SIG-M5 treated with dmso at 0.1 percent for 504 hours (cell line): ENCODE measurements at regions not wholly inside any gene's neighbourhood (a gene's known extent, or its start where the extent isn't known, plus 50 kb on each side); places are given as distances from the start of the nearest gene placed in this dataset.
"Not testable (repeated sequence)": the region's sequence is repeated elsewhere in the genome, so short reads cannot be mapped to it uniquely, and the experiment has no call there.

Source experiments
- DNase-seq: peaks from one replicate; lab custom pipeline; 2025; ENCODE audit not compliant: unreplicated experiment; lab: John Stamatoyannopoulos, UW

DNA sequence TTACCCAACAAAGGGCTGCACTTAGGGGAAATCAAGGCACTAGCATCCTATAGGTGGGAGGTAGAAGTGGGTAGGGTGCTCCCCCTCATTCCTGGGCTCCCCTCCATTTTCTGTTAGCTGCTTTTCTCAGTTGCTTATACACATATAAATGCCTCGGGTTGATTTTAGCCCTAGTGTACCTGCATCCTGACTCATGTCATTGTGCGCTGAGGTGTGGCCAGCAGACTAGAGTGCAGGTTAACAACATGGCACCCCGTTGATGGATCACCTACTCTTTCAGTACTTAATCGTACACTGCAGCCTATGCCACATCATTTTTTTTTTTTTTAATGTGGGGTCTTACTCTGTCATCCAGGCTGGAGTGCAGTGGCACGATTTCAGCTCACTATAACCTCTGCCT is 144.0 kb upstream of the ITGB1 start:
- DNase-seq: no peak

DNA sequence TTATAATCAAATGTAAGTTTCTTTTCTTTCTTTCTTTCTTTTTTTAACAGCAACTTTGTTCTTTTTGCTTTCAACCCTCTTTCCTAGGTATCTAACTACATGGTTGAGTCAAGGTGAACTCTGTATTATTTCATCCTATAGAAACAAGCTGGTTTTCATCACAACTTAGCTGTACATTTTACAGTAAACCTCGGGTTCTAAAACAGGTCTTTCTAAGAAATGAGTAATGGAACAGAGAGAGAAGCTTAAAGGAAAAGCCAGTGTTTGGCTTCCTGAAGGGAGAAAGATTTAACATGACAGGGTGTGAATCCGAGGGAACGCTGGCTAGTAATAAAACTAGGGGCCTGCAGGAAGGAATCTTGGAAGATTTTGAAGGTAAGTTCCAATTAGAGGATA is 143.4 kb upstream of the ITGB1 start:
- DNase-seq: no peak

DNA sequence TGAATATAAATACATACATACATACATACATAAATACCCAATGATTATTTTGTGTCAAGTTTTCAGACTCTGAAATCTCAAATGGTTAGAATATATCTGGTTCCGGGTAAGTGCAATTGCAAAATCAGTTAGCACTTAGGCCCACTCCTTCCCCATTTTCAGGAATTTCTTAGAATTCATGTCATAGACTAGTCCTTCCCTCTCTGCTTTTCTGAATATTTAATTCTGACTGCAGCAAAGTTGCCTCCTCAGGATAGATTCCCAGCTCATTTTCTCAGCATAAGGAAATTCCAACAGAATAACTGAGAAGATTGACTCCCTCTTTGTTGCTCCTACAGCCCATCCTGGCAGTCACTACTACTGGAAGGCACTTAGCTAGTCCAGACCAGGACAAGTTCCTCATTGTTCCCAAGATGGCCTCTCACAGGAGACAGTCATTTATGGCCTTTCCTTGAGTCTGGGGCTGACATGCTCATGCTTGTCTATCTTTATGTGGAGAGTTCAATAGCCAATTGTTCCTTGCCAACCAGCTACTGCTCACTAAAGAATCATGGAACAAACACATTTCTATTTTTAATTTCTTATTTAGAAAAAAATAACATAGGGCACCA is 142.9 kb upstream of the ITGB1 start:
- no peak for DNase-seq

GRCh38 chr10:33099748-33100147 is 141.7 kb upstream of the ITGB1 start:
- DNase-seq: no peak

DNA sequence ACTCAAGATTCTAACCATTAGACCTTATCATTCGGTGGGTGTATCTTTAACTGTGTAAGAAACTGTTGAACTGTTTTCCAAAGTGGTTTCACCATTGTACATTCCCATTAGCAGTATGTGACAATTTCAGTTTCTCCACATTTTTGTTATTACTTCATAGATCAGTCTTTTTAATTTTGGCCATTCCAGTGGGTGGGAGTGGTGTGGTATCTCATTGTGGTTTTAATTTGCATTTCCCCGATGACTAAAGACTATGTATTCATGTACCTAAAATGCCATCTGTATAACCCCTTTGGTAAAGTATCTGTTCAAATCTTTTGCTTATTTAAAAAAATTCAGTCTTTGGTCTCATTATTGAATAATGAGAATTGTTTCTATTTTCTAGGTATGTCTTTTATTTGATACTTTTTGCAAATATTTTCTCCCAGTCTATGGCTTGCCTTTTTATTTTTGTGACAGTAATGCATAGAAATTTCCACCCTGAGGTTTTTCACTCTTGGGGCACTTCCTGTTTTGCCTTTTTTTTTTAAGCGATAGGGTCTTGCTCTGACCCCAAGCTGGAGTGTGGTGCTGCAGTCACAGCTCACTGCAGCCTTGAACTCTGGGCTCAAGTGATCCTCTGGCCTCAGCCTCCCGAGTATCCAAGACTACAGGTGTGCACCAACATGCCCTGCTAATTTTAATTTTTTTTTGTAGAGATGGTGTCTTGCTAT is 141.1 kb upstream of the ITGB1 start:
- no peak for DNase-seq

- DNase-seq: peak; percentile 20
These were observed 138.1 kb upstream of the ITGB1 start for GRCh38 chr10:33095867-33096815.

DNA sequence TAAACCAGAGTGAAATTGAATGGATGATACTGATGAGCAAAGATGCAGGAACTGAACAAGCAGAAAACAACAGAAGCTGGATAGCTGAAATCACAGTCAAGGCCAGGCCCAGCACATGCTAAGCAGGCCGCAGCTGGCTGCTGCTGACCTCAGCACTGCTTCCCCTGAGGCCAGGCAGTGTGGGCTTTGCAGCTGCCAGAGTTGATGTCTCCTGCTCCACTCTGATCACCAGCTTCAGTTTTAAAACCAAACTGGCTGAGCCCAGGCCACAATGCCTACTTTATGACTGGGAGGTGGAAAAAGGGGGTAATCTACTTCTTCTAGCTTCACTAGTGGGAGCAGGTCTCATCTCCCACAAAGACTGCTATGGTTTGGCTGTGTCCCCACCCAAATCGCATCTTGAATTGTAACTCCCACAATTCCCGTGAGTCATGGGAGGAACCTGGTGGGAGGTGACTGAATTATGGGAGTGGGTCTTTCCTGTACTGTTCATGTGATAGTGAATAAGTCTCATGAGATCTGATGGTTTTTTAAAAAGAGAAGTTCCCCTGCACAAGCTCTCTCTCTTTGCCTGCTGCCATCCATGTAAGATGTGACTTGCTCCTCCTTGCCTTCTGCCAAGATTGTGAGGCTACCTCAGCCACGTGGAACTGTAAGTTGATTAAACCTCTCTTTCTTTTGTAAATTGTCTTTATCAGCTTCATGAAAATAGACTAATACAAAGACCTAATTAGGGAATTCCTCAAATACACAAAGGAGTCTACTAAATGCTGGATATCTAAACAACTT is 136.4 kb upstream of the ITGB1 start:
- no peak for DNase-seq

DNA sequence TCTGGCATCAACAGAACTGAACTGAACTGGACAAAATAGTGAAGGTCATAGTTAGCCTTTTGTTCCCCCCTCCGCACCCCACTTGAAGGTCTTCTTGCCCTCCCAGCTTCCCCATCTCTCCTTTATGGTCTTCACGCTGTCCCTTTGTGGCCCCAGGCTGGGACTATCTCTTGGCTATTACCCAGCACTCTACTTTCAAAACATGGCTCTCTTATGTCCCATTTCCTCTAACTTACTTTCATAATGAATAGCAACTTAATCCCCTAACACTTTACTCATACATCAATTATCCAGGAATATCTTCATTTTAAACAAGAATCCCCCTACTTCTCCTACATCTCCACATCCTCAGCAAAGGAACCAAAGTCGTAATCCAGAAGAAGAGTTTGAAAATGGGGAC is 135.3 kb upstream of the ITGB1 start:
- no peak for DNase-seq

DNA sequence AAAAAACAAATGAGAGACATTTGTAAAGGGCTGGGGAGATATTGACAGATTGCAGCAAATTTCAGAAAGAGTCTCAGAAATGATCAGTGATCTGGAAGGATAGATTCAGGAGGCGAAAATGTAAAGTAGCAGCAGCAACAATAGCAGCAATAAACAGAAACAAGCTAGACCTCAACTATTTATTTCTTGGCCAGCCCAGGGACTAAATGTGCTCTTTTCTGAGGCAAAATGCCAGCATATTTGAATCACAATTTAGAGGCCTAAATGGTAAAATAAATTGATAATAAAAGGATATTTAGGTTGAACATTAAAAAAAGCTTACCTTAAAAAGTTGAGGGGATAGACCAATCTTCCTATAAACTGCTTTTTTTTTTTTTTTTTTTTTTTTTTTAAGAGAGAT is 134.6 kb upstream of the ITGB1 start:
- no peak for DNase-seq

DNA sequence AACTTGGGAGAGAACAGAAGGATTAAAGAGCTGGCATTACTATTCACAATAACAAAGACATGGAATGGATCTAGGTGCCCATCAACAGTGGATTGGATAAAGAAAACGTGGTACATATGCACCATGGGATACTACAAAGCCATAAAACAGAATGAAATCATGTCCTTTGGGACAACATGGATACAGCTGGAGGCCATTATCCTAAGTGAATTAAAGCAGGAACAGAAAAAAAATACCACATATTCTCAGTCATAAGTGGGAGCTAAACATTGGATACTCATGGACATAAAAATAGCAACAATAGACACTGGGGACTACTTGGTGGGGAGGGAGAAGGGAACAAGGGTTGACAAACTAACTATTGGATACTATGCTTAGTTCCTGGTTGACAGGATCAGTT is 133.2 kb upstream of the ITGB1 start:
- DNase-seq: no peak

GRCh38 chr10:33088990-33089389 is 131.0 kb upstream of the ITGB1 start:
- no peak for DNase-seq

- DNase-seq: no peak
These were observed 129.9 kb upstream of the ITGB1 start for GRCh38 chr10:33087922-33088321.

DNA sequence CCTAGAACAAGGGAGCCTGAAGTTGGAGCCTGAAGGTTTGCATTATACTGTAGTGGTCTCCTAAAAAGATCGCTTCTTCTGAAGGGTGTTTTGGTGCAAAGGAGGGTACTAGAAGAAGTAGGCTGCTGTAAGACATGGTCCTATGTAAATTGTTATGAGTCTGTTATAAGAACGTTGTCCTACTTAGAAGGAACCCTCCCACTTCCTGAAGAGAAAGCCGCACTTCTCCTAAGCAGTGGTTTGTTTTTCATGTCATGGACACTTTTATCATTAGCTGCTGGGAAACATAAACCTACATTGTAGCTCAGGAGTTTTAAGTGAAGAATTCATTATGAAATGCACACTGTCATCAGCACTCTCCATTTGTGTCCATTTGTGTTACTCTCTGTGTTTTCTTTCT is 129.1 kb upstream of the ITGB1 start:
- no peak for DNase-seq

GRCh38 chr10:33086100-33086499 is 128.1 kb upstream of the ITGB1 start:
- DNase-seq: no peak

GRCh38 chr10:33085313-33085833 is 127.3 kb upstream of the ITGB1 start:
- DNase-seq: no peak

GRCh38 chr10:33084453-33084852 is 126.4 kb upstream of the ITGB1 start:
- no peak for DNase-seq

DNA sequence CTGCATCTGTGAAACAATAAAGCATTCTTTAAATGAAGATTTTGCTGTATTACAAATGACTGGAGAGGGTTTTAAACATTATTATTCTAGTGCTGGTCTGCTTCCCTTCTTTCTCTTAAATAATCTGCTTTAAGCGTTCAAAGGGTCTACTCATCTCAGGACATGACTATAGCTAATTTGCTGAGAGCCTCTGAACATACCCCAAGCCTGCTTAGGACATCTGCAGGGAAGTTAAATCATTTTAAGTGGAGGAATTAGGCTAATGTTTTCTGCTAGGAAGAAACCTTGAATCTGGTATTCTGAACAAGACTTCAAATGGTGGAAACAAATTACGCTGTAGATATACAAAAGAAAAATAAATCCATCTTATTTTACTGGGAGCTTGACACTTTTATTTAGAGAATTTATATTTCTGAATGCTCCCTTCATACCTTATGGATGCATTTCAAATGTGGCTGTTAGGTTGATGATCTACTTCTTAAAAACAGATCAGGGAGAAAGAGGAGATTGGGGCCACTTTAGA is 124.4 kb upstream of the ITGB1 start:
- DNase-seq: no peak

DNA sequence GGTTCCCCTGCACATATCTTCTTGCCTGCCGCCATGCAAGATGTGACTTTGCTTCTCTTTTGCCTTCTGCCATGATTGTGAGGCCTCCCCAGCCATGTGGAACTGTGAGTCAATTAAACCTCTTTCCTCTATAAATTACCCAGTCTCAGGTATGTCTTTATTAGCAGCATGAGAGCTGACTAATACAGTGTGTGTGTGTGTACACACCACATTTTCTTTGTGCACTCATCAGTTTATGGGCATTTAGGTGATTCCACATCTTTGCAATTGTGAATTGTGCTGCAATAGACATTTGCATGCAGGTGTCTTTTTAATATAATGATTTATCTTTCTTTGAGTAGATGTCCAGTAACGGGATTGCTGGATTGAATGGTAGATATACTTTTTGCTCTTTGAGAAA is 122.4 kb upstream of the ITGB1 start:
- not testable (repeated sequence) for DNase-seq

GRCh38 chr10:33074443-33074842 is 116.4 kb upstream of the ITGB1 start:
- DNase-seq: no peak

GRCh38 chr10:33073641-33074415 is 115.8 kb upstream of the ITGB1 start:
- DNase-seq: no peak
